ENCODE measurements at regions not wholly inside any gene's neighbourhood (a gene's known extent, or its start where the extent isn't known, plus 50 kb on each side); places are given as distances from the start of the nearest gene placed in this dataset.
"Not testable (repeated sequence)": the region's sequence is repeated elsewhere in the genome, so short reads cannot be mapped to it uniquely, and the experiment has no call there.

DNA sequence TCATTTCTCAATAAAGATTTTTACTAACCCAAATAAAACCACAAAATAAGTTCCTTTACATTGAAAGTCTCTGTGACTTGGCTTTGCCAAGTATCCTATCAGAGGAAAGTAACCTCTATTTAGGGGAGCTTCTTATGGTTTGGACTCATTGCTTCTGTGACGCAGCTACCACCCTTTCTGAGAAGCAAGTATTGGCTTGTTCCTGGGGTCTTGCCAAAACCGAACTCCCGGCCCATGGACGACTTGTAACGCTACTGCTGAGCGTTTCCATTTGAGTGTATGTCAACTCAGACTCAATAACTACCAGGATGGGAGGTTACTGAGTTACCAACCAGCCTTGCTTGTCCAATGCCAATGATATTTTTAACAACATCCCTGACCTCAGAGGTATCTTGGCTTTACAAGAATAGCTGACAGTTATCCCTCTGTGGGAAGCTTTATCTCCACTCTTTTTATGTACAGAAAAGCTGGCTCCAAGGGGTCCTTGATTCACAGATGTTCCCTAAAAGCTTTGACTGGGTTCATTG, 911.9 kb downstream of the TTLL7 start:
- DNase-seq (ENCODE audit: low spot score) = no peak

- no peak for DNase-seq (ENCODE audit: low spot score)
Observed at GRCh38 chr1:83086346-83086745, 912.6 kb downstream of the TTLL7 start.

GRCh38 chr1:83083589-83084224, 915.2 kb downstream of the TTLL7 start:
- DNase-seq (ENCODE audit: low spot score) = no peak

GRCh38 chr1:83077411-83077810, 921.5 kb downstream of the TTLL7 start:
- DNase-seq (ENCODE audit: low spot score) = no peak

GRCh38 chr1:83075107-83075506, 923.8 kb downstream of the TTLL7 start:
- DNase-seq (ENCODE audit: low spot score) = no peak

DNA sequence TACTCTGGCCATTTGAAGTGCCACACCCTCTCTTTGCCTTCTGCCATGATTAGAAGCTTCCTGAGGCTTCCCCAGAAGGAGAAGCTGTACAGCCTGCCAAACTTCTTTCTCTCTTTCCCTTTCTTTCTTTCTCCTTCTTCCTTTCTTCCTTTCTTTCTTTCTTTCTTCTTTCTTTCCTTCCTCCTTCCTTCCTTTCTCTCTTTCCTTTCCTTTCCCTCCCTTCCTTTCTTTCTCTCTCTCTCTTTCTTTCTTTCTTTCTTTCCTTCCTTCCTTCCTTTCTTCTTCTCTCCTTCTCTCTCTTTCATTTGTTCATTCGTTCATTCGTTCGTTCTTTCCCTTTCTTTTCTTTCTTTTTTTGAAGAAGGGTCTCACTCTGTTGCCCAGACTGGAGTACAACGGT, 931.0 kb downstream of the TTLL7 start:
- DNase-seq (ENCODE audit: low spot score) = no peak

DNA sequence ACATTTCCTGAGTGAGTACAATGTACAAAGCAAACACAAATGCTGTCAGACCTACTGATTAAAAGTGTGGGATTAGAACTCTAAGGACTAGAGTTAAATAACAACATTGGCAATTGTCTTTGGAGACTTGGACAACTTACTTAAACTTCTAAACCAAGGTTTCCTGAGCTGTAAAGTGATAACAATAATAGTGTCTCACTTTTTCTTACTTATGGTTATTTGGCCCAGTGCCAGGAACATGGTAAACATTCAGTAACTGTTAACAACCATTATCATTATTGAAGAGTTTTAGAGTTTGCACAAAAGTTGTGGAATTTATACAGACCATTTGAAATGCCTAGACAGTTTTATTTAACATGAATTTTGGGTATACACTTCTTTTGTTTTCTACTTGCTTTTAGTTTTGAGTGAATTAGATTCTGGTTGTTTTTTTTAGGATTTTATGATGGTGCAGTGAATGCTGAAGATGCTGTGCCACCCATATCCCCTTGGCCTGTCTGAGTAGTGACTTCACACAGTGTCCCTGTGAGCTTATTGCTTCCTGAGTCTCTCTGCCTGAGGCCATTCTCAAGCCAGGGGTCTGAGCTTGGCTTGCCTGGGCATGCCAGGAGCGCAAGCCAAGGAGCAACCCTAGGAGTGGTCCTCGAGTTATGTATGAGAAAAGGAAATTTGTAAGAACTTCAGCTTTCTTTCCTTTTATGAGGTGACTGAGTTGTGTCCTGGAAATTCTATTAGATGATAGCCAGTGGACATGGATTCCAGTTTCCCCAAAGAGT, 932.8 kb downstream of the TTLL7 start:
- DNase-seq (ENCODE audit: low spot score) = no peak

DNA sequence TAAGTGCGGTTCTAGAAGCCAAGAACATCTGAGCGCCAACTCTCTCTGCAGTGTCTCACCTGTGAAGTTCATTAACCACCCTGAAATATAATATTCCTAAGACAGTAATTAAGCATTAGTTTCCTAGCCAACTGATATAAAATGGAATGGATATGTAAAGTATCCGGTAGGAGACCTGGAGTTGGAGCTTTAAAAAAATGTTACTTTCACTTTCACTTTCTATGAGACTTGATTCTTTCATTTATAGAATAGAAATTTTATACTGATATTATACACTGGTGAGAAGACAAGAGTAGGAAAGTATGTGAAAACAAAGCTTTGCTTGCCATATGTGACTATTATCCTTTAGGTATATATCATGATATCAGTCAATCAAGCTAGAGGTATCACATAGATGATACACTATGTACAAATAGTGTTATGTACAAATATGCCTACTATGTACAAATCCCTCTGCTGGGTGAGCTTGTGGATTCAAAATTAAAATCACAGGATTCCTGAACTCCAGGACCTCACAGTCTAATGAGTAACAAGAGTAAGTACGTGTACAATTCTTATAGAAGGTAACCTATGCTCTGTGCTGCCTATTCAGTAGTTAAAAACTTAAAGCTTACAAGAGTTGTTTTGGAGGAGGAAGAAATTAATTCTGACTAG, 934.2 kb downstream of the TTLL7 start:
- DNase-seq (ENCODE audit: low spot score) = no peak

- DNase-seq (ENCODE audit: low spot score) = no peak
Observed at GRCh38 chr1:83060651-83061390, 938.1 kb downstream of the TTLL7 start.

GRCh38 chr1:83060221-83060620, 938.7 kb downstream of the TTLL7 start:
- no peak for DNase-seq (ENCODE audit: low spot score)

DNA sequence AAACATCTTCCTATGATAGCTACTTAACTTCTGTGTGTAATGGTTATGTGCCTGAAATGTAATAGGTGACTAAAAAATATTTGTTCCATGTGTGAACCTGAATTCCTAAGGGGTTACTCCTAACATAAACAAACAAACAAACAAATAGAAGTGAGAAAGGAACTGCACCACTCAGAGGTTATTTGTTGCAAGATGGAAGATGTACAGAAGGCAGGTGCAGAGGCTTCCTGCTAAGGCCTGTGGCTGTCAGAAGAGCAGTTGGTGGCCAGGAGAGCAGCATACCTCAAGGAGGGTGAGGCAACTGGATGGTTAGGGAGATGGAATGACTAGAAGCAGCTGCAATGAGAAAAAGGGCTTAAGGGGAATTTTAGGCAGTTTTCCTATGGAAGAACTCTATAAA, 940.6 kb downstream of the TTLL7 start:
- DNase-seq (ENCODE audit: low spot score) = no peak

- no peak for DNase-seq (ENCODE audit: low spot score)
Observed at GRCh38 chr1:83055391-83056170, 943.4 kb downstream of the TTLL7 start.

DNA sequence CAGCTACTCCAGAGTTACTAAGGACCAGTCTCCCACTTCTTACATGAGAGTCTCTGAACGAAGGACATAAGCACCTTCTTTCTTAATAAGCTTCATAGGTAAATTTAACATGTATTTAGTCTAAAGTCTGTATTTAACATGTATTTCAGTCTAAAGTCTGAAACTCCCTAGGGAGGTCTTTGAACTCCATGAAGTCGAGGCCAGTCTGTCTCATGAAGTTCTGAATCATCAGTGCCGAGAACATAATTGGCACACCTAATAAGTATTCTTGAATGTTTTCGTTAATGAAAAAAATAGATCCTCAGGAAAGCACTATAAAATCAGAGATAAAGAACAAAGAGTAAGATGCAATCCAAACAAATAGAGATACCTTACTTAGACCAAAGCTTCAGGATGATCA, 945.5 kb downstream of the TTLL7 start:
- DNase-seq (ENCODE audit: low spot score) = no peak

GRCh38 chr1:83052865-83053264, 946.1 kb downstream of the TTLL7 start:
- no peak for DNase-seq (ENCODE audit: low spot score)

- not testable (repeated sequence) for DNase-seq (ENCODE audit: low spot score)
Observed at GRCh38 chr1:83051053-83051452, 947.9 kb downstream of the TTLL7 start.

- DNase-seq (ENCODE audit: low spot score) = no peak
Observed at GRCh38 chr1:83043244-83043643, 955.7 kb downstream of the TTLL7 start.

- DNase-seq (ENCODE audit: low spot score) = not testable (repeated sequence)
Observed at GRCh38 chr1:83039091-83039490, 959.8 kb downstream of the TTLL7 start.

DNA sequence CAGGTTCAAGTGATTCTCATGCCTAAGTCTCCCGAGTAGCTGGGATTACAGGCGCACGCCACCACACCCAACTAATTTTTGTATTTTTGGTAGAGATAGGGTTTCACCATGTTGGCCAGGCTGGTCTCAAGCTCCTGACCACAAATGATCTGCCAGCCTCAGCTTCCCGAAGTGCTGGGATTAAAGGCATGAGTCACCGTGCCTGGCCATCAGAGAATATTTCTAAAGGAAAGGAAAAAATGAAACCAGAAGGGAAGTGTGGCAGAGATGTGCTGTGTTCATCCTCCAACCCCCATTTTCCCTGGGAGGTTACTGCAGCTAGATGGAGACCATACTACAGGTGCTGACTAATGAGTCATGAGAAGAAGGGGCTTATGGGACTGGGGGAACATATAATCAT, 964.1 kb downstream of the TTLL7 start:
- no peak for DNase-seq (ENCODE audit: low spot score)

DNA sequence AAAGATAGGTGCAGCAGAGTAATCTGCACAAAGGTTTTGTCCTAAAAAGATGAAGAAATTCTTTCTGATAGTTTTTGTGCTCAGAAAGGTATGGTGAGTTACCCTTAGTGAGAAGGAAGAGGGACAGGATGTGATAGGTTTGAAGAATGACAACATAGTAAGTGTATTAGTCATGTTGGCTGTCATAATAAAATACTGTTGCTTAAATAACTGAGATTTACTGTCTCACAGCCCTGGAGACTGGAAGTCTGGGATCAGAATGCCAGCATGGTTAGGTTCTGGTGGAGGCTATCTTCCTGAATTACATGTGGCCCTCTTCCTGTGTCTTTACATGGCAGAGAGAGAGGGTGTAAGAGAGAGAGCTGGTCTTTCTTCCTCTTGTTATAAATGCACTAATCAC, 965.2 kb downstream of the TTLL7 start:
- no peak for DNase-seq (ENCODE audit: low spot score)

- no peak for DNase-seq (ENCODE audit: low spot score)
Observed at GRCh38 chr1:83029916-83030315, 969.0 kb downstream of the TTLL7 start.

- DNase-seq (ENCODE audit: low spot score) = no peak
Observed at GRCh38 chr1:83029050-83029449, 969.9 kb downstream of the TTLL7 start.

DNA sequence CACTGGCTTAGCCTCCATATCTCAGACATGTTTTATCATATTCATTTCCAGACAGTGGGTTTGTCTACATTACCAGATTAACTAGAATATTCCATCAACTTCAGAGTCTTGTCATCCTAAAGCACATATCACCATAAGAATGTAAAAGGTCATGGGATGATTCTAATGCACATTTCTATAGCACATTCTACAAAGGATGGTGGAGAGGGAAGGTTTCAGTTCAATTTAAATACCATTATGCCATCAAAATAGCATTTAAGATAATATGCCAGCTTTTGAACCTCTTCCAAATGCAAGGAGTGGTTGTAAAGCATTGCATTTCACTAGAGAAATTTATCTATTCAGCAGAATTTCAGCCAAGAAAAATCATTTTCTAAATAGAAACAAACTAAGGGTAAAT, 970.5 kb downstream of the TTLL7 start:
- DNase-seq (ENCODE audit: low spot score) = no peak

Measured in germinal center (tissue), 1 donor.